ENCODE measurements at regions not wholly inside any gene's neighbourhood (a gene's known extent, or its start where the extent isn't known, plus 50 kb on each side); places are given as distances from the start of the nearest gene placed in this dataset.

DNA sequence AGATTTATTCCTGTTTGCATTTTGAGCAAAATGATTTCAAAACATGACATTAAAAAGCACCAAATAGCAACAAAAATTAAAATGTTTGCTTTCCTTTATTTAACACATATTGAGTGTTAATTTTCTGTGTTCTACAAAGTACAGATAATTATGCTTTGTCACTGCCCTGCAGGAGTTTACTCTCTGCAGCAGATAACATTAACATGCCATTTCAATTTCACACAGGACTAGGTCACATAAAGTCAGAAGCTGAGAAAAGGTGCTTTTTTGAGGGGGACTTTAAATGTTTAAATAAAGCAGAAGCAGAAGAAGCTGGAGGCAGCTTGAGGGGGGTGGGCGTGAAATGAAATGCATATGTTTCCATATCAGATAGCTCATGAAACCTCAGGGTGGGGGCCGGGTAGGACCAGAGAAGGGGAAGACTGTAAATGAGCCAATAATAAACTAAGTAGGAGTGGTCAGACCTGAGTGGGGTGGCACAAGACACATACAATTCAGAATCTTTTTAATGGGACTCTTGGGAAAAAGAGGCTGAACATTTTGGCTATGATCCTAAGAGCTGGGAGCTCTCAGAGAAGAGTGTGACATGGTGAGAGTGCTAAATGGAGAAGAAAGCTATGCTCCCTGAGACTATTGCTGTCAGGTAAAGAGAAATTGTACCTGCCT is 387.5 kb downstream of the FAM170A start:
- DNase-seq, result no peak

DNA sequence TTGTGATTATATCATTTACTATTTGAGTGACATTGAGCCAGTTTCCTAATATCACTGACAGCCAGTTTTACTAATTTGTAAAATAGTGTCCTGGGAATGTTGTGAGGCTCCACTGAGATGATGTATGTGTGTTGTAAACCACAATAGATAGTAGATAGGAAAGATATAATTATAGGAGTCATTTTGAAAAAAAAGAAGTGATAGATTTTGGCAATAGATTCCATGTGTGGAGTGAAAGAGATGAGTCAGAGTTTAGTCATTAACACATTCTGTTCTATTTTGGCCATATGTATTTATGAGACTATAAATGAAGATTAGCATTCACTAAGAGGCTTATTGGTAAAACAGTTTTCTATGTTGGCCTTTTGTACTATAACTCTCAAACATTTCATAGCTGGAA is 388.2 kb downstream of the FAM170A start:
- DNase-seq, result peak; percentile 41

DNA sequence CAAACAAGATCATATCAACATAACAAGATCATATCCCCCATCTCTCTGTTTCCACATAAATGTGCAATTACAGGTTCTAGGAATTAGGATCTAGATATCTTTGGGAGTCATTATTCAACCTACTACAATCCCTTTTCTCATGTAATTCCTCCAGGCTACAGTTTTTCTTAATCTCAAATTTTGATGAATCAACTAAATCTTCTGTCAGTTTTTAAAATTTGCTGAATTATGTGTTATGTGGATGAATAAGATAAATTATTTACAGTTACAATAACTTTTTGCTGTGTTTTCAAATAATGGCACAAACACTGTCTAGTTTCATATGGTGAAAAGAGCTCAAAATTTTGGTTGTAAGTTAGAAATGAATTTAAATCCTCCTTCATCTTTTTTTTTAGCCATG is 405.8 kb downstream of the FAM170A start:
- no peak for DNase-seq

DNA sequence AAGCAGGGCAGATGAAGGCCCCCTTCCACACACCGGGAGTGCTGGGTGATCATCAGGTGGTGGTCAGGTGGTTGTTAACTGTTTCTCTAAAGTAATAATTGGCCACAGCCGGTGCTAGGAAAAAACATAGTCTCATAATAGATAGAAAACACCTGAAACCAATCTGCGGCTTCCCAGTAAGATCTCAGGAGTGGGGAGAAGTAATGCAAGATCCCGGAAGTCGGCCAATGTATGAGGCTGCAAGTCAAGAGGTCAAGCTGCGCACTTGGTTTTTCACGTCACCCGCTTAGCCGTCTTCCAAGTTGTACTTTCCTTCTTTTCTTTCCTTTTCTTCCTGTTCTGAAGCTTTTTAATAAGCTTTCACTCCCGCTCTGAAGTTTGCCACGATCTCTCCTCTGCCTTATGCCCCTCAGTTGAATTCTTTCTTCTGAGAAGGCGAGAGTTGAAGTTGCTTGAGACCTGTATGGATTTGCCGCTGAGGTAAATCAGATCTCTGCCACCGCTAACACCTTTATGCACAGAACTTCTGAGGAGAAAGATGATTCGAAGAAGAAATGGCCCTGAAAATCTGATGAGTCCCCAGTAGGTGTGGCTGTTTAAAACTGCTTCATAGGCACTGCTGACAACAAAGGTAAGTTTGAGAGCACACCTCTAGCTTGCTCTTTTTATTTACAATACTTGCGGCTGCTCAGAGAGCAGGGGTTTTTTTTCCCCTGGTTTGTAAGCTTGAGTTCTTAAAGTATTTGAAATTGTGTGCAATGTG is 406.6 kb downstream of the FAM170A start:
- DNase-seq, result no peak

DNA sequence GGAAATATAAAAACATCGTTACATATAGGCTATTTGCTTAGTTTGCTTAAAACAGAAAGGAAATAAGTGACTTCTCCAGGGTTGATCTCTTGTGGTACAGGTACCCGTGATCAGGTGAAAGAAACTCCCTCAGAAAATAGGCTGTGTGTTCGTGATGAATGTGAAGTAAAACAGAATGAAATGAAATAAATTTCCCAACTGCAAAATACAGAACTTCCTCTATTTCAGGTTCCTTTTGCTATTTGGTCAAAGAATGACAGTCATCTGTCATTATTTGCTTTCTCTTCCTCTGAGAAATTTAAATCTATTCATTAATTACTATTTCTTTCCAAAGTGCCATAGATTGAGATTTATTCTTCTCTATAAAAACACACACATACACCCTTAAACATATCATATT is 408.1 kb downstream of the FAM170A start:
- no peak for DNase-seq

DNA sequence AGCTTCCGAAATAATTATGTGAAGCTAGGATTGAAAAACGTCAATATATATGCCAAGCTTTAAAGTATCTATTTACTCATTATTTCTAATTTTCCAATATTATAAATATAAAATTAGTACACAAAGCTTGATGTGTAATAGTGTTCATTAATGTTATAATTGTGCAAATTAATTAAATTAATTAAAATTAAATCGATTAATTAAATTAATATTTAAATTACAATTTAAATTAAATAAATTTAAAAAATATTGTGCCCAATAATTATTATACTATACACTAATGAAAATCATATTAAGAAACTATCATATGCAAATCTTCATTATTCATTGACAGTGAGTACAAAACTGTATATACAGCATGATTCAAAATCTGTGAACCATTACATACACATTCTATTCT is 409.8 kb downstream of the FAM170A start:
- no peak for DNase-seq

DNA sequence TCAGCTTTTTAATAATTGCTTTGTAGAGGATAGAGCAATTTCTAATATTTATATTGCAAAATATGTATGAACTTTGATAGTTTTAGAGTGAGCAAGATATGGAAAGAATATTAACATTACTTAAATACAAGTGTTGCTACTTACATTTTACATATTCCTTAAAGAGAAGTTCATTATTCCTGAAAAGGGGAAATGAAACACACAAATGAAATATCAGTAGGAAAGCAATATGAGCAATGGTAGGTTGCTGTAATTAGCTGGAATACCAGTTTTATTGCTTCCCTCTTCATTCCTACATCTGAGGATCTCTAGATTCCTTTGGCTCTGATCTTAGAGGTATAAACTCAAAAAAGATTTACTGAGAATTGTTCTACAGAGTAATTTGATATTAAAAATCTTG is 414.1 kb downstream of the FAM170A start:
- no peak for DNase-seq

DNA sequence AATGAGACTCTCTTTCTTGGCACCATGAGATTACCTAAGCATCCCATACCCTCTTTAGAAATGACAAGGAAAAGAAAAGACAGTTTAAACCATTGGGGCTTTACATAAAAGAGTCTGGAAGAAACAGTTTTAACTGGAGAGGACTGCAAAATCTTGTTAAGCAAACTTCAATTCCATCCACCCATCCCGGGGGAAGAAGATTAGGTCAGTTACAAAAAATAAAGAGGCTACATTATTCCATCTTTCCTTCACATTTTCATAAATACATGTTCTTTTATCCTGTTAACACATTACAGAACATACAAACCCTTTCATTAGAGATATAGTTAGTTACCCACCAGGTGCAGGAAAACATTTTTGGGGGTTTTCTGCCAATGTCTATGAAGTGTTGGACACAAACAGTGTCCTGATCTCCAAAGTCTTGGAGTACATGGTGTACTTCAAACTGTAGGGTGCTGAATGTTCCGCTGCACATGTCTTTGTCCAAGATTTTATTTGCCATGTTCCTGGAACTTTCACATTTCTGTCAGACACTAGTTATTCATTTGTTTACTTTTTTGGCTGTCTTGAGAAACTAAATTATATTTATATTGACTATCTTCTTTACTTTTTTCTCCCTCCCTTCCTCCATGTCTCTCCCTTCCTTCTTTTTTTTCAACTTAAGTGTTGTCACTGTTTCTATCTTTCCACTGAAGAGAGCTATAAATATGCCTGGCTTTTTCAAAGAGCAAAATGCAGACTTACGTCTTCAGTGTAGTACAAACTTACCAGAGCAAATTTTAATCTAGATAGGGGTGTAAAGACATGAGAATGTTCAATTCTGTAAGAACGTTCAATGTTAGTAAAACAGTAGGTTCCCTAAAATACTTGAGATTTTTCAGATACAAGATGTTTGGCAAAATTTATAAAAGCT is 410.9 kb upstream of the PRR16 start:
- no peak for DNase-seq

DNA sequence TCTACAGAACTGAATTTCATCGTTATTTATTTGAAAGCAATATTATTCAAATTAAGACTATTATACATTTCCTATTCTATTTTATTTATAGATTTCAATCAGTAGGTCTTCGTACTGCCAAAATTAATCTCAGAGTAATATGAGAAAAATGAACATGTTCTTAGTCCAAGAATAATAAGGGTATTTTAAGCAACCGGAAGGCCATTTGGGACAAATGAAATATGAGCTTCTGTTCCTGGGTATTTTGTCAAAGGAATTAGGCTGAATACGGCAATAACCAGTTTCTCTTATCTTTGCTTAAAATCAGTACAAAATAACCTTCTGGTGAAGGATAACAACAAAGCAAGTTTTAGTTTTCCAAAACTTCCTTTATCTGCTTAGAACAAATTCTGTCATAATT is 410.3 kb upstream of the PRR16 start:
- DNase-seq, result peak; percentile 22

DNA sequence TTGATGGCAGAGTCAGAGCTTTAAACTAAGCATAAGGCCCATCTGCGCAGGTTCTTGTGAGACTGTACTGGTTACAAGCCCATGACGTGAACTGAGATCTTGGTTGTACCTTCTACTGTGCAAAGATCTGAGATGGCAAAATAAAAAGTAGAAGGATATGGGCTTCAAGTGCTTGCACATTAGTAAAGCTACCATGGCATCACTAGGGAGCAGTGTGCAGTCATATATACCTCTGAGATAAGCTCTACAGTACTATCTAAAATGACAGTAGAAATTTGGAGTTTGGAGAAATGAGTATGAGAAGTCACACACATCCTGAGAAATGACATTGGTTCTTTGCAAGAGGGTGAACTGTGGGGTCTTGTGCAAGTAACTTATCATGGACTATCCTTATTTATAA is 408.2 kb upstream of the PRR16 start:
- peak; percentile 53 for DNase-seq

DNA sequence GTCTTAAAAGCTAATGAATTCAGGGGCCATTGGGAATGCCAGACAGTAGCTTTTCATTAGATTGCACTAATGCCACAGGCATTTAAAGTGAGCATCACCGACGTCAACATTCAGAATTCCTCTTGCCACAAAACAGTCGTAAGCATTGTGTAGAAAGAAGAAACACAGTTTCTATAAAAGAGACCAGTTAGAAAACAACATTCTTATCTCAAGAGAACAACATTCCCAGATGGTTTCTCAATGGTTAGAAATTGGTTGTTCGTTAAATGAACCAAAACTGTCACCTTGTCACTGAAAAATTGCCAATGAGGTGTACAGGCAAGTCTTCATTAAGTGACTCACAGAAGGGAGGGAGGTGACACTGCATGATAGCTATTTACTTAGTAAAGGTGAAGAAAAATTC is 401.6 kb upstream of the PRR16 start:
- peak; percentile 51 for DNase-seq

DNA sequence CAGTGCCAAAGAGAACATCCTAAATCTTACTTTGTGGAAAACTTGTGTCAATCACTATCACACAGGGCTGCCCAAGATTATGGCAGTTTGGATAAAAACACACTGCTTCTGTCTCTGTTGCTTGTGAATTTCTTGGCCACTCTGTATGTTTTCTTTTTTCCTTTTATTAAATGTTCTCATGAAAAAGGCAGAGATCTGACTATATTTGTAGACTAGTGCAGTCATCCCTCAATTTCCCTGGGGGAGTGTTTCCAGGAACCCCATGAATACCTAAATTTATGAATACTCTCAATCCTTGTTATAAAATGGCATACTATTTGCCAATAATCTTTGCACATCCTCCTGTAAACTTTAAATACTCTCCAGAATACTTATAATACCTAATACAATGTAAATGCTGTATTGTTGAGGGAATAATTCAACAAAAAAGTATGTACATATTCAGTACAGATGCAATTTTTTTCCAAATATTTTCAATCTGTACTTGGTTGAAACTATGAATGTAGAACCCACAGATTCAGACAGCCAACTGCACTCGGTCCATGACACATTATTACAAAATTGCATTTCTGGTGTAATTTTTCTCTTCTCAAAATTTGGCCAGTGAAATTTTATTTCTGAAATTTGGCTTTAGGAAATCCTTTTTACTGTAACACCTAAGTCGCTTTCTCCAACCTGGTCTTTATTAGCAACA is 391.9 kb upstream of the PRR16 start:
- DNase-seq, result no peak

DNA sequence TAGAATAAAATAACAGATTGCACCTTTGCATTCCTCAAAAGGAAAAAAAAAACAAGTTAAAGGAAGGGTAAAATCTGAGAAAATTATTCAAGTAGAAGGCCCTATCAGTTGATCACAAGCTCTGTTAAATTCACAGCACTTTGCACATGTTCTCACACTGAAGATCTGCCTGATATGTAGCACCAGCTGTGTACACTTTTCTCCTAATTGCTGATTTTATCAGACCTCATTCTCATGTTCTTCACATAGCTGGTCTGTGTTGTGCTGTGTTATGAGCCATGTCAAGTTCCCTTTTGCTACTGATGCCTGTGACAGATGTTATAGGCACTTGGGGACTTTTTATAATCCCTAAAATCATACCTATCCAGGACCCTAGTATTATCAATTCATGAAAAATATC is 390.4 kb upstream of the PRR16 start:
- no peak for DNase-seq

DNA sequence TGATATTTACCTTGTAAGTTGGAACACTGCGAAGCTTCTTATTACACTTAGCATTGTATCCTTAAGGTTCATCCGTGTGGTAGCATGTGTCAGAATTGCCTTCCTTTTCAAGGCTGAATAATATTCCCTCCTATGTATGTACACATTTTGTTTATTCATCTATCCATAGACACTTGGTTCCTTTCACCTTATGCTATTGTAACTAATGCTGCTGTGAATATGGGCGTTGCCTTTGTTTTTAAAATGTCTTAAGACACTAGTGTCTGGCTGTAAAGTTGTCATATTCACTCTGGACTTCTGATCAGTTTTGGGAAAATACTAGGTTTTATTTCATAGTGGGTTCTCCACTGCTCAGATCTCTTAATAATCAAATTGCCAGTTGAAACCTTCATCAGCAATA is 383.3 kb upstream of the PRR16 start:
- DNase-seq, result no peak

DNA sequence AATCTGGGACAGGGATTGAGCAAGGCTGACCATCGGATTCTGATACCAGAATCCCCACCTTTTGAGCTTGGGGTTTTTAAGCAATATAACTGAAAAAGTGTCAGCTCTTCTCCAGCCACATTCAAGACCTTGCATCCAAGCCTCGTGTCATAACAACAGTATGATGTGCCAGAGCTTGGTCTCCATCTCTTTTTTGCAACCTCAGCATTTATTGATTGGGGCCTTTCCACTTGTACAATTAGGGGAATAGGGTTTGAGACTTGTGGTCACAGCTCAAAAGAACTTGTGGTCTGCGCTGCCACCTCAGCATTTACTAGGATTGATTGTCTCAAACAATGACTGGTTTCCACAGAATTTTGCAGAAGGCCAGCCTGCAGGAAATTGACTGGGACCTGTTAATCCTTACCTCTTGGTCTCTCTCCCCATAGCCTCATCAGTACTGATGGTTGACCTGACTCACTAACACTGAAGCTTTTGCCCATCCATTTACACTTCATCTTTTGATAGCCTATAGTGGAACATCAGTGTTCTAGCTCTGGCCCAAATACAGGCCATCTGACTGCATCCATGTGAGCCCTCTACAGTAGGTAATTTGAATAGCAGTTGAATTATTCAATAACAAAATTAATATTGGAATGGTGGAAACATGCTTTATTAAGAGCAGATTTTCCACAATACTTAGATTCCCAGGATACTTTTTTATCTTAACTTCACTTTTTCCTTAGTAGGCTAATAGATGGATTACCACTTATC is 381.6 kb upstream of the PRR16 start:
- no peak for DNase-seq

DNA sequence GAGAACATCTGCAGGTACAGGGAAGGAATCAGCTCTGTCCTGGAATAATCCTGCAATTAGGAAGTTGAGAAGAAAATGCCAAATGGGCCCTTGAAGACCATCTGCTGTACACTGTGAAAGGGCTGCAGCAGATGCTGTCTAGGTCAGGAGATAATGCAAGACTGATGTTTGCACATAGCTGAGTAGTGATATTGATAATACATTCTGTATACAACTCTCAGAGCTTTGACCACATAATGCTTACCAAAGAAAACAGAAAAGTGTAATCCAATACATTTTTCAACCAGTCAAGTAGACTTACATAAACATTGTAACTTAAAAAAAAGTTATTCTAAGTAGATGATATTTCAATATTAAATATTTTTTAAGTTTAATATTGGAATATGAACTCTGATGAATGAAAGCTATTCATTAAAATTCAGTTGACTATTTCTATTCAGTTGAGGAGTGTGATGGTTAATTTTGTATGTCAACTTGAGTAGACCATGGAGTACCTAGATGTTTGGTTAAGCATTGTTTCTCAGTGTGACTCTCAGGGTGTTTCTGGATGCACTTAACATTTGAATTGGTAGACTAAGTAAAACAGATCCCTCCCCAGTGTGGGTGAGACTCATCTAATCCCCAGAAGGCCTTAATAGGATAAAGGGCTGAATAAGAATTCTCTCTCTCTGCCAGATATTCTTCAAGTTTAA is 380.1 kb upstream of the PRR16 start:
- DNase-seq, result no peak

DNA sequence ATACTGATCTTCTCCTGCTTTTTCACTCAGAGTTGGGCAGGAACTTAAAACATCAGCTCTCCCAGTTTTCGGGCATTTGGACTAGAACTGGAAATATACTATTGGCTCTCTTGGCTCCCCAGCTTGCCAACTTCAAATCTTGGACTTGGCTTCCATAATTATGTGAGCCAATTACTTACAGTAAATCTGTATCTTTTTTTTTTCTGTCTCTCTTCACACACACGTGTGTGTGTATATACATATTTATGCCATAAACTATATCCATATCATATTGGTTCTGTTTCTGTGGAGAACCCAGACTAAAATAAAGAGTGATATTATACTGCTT is 379.6 kb upstream of the PRR16 start:
- no peak for DNase-seq

DNA sequence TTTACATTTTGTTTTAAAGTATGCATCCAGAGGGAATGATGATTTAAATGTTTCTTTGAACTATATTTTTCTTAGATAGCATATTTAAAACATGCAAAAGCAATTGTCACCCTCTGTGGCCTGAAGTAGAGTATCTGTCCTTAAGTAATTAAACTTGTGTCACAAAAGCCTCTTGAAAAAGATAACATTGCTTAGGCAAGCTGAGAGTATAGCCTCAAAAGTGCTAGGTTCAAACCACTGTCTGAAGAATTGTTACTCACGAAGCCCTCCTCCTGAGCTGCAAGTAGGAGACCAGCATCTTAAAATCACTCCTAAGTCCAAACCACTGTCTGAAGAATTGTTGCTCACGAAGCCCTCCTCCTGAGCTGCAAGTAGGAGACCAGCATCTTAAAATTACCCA is 378.0 kb upstream of the PRR16 start:
- no peak for DNase-seq

DNA sequence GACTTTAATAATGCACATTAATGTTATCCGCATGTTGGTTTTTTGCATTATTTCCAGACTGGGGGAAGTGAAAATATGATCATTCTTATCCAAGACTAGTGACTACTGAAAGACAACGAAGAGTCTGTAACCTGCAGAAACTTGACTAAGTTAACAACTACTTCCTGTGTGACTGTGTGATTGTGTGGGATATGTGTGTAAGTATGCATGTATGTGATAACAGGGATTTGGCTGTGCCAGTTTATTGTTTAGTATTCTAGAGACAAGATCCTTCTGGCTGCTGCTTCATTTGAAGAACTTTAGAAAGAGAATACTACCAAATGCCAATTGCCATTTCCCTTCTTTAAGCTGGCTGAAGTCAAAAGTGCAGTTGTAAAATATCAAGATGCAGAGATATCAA is 375.7 kb upstream of the PRR16 start:
- no peak for DNase-seq

DNA sequence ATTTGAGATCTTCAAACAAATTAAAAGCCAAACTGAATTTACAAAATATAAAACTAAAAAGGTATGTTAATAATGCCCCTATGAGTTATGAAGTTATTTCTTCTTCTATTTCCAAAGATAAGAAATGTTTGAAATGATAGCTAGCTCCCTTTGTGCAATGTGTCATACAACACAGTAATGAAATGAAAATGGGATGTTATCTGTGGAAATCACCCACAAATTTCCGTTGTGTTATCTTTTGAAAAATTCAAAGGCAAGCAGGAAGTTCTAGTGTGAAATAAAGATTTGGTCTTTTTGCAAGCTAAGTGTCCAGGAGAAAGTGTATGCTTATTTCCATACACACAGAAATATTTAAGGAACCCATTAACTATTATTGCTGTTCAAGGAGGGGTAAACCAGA is 375.3 kb upstream of the PRR16 start:
- no peak for DNase-seq

DNA sequence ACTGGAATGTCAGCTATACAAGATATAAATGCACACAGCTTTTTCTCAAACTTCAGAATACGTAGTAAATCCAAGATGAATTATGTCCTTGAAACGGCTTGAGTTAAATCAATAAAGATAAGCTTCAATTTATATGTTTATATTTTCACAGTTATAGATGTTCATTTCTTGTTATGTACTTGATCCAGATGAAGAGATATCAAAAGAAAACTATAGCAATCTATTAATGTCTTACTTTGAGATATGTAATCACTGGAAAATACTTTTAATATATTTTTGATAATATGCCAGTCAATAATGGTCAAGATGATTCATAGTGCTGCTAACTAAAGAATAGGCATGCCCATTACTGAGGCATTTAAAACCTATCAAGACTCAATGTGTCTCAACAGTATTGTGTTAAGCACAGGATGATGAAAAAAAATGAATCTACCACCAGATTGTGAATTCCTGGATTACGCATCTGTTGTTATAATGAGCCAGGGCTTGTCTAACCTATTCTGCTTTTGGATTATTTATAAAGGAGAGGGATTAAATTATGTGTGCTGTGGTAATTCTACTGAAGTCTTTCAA is 372.6 kb upstream of the PRR16 start:
- no peak for DNase-seq
